ENCODE measurements at regions not wholly inside any gene's neighbourhood (a gene's known extent, or its start where the extent isn't known, plus 50 kb on each side); places are given as distances from the start of the nearest gene placed in this dataset.

DNA sequence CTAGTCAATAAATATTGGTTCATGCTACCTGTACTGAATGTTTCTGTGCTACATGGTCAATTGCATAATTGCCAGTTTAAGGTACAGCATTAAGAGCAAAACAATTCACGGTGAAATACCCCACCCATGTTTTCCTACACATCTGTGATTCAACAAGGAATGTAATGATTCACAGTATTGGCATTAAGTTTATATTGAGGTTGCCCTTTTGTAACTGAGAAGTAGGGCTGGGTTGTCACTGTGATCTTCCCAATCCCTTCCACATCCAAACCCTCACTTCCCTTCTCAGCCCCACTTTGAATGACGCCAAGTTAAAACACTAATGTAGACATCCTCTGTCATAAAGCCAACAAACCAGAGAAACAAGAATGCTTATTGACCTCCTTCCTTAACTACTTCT lies 112.0 kb upstream of the TJP1 start:
- H3K27ac ChIP-seq: no peak overlapping the region
- DNase-seq: no peak
- intact Hi-C loops (cut with DNase I; ENCODE audit: low total_unique reads): no loop called here
- no peaks in the 10 kb centered on the region for H3K4me1 ChIP-seq
- ATAC-seq: no peak
- TF ChIP-seq, protein P1, sequence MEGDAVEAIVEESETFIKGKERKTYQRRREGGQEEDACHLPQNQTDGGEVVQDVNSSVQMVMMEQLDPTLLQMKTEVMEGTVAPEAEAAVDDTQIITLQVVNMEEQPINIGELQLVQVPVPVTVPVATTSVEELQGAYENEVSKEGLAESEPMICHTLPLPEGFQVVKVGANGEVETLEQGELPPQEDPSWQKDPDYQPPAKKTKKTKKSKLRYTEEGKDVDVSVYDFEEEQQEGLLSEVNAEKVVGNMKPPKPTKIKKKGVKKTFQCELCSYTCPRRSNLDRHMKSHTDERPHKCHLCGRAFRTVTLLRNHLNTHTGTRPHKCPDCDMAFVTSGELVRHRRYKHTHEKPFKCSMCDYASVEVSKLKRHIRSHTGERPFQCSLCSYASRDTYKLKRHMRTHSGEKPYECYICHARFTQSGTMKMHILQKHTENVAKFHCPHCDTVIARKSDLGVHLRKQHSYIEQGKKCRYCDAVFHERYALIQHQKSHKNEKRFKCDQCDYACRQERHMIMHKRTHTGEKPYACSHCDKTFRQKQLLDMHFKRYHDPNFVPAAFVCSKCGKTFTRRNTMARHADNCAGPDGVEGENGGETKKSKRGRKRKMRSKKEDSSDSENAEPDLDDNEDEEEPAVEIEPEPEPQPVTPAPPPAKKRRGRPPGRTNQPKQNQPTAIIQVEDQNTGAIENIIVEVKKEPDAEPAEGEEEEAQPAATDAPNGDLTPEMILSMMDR (IDR thresholded peaks at IDR 0.05 in 4 of 5, conservative IDR thresholded peaks at IDR 0.05 in 1 of 5): no peak
- TF ChIP-seq POLR2A (IDR thresholded peaks at IDR 0.05): no peak
- in situ Hi-C loops (cut with MboI; ENCODE audit: low sequenced_read_pairs in 4 of 4): no loop called here
- H3K27me3 ChIP-seq: no peaks in the 10 kb centered on the region
- H3K4me3 ChIP-seq: no peak overlapping the region
- no peaks in the 10 kb centered on the region for H3K36me3 ChIP-seq
- no peaks in the 10 kb centered on the region for H3K9me3 ChIP-seq

DNA sequence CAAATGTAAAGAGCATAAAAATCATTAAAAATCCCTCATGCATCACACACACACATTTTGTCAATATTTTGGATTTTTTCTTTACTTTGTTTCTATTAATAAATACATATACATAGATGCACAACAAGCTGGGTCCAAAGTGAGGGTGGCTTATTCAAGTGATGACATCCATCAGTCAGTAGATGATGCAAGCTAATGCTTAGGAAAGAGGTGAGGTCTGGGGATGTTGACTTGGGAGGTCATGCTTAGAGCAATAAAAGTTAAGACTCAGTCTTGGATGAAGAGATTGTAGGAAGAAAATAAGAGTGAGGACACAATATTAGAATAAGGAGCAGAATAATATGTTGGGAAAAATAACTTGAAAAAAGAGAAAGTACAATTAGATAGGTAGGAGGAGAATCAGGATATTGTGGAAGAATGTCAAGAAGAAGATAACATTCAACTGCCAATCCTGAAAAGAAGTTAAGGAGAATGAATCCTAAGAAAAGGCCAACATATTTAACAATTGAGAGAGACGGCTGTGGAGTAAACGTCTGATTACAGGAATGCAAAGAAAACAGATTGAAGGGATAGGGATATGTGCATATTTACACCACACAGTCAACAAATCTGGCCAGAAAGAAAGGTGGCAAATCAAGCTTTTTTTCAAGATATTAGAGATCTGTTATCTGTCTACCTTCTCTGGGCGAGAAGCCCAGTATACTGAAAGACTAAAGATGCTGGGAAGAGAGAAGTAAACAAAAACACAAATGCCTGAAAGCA lies 111.0 kb upstream of the TJP1 start:
- no peak for TF ChIP-seq POLR2A (IDR thresholded peaks at IDR 0.05)
- TF ChIP-seq, protein P1 (IDR thresholded peaks at IDR 0.05 in 4 of 5, conservative IDR thresholded peaks at IDR 0.05 in 1 of 5): no peak
- H3K27ac ChIP-seq: no peak overlapping the region
- no peak overlapping the region for H3K4me3 ChIP-seq
- intact Hi-C loops (cut with DNase I; ENCODE audit: low total_unique reads): no loop called here
- in situ Hi-C loops (cut with MboI; ENCODE audit: low sequenced_read_pairs in 4 of 4): no loop called here
- H3K36me3 ChIP-seq: no peaks in the 10 kb centered on the region
- H3K27me3 ChIP-seq: no peaks in the 10 kb centered on the region
- DNase-seq: no peak
- no peak for ATAC-seq
- no peaks in the 10 kb centered on the region for H3K9me3 ChIP-seq
- no peaks in the 10 kb centered on the region for H3K4me1 ChIP-seq

DNA sequence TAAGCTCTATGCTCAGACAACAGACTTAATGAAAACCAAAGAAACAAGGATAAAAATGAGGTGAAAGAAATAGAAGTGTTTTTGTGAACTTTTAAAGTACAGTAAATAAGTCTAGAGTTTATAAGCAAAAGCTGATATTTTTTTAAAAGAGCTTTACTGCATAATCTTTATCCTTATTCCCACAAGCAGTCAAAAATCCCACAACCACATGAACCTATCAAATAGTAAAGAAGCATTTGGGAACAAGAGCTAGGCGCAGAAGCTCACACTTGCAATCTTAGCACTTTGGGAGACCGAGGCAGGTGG lies 103.8 kb upstream of the TJP1 start:
- intact Hi-C loops (cut with DNase I; ENCODE audit: low total_unique reads): loop anchor here (2.0 kb wide), 1 partner anchor 177 kb away; no protein-coding TSS in a partner anchor
- no peak for DNase-seq
- H3K27ac ChIP-seq: no peak overlapping the region
- H3K36me3 ChIP-seq: no peaks in the 10 kb centered on the region
- TF ChIP-seq, protein P1 (IDR thresholded peaks at IDR 0.05 in 4 of 5, conservative IDR thresholded peaks at IDR 0.05 in 1 of 5): no peak
- TF ChIP-seq POLR2A (IDR thresholded peaks at IDR 0.05): no peak
- H3K9me3 ChIP-seq: no peaks in the 10 kb centered on the region
- no peaks in the 10 kb centered on the region for H3K4me1 ChIP-seq
- no peak for ATAC-seq
- H3K4me3 ChIP-seq: no peak overlapping the region
- in situ Hi-C loops (cut with MboI; ENCODE audit: low sequenced_read_pairs in 4 of 4): no loop called here
- no peaks in the 10 kb centered on the region for H3K27me3 ChIP-seq

DNA sequence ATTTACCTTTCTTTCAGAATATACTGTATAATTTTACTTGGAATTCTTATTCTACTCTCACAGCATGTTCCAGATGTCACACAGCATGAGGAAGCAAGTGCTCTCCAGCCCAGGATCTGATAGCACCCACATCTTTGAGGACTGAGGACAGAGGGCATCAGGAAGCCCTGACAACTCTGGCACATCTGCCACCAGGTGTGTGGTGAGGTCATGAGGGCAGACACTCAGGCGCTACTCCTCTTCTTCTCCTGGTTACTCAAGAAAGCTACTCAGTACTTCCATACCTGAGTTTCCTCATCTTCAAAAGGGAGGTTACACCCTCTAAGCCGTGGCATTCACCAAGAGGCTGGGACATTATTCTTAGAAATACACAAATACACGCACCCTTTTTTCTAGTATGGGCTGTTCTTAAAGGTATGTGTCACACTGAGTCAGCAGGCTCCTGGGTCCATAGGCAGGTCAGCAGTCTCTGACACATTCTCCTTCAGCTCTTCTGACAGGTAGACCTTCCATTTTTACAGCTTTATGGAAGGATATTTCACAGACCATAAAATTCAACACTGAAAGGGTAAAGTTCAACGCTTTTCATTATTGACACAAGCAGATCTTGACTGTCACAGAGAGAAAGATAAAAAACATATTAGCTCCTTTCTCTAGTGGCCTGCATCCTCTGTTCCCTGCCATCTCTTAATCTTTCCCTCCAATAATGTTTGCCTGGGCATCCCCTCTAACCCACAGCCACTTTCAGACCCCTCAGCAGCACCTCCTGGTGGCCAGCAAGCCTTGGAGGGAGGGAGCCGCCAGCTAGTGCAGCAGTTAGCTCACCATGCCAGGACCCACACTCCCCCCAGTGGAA lies 103.2 kb upstream of the TJP1 start:
- peak overlapping the region in 3 of 4 donors; percentile 14 to 25 (median 22) for H3K27ac ChIP-seq
- H3K4me1 ChIP-seq: no peaks in the 10 kb centered on the region
- H3K9me3 ChIP-seq: no peaks in the 10 kb centered on the region
- no peaks in the 10 kb centered on the region for H3K36me3 ChIP-seq
- no peak overlapping the region for H3K4me3 ChIP-seq
- ATAC-seq: no peak
- no peak for DNase-seq
- in situ Hi-C loops (cut with MboI; ENCODE audit: low sequenced_read_pairs in 4 of 4) (no loop called here), intact Hi-C loops (cut with DNase I; ENCODE audit: low total_unique reads) (loop anchor here (2.0 kb wide), 1 partner anchor 177 kb away; no protein-coding TSS in a partner anchor)
- H3K27me3 ChIP-seq: no peaks in the 10 kb centered on the region
- TF ChIP-seq, protein P1 (IDR thresholded peaks at IDR 0.05 in 4 of 5, conservative IDR thresholded peaks at IDR 0.05 in 1 of 5): peak; percentile 52 to 65 (median 59)
- TF ChIP-seq POLR2A (IDR thresholded peaks at IDR 0.05): no peak
